SU-DHL-6 (cell line): ENCODE measurements at regions not wholly inside any gene's neighbourhood (a gene's known extent, or its start where the extent isn't known, plus 50 kb on each side); places are given as distances from the start of the nearest gene placed in this dataset.

Experiments
- H2AFZ ChIP-seq: fragments of 200-600 bp; sonication (generic); 2 replicates; pipeline ENCODE4 v1.6.1; 2014; ENCODE audit warnings: low read depth, mild to moderate bottlenecking, moderate library complexity, mixed read lengths, antibody characterized with exemption, low read length; ENCODE audit not compliant: severe bottlenecking
- H3F3A ChIP-seq: fragments of 200-600 bp; shearing (Covaris generic); 2 replicates; pipeline ENCODE4 v1.6.0; 2016; ENCODE audit warnings: antibody characterized with exemption, mild to moderate bottlenecking; ENCODE audit not compliant: insufficient read depth
- H3K27ac ChIP-seq: fragments of 200-600 bp; sonication (generic); 2 replicates; pipeline ENCODE4 v1.5.1; 2016; ENCODE audit warnings: low read depth, mild to moderate bottlenecking, low read length, moderate library complexity, mixed read lengths
- H3K27me3 ChIP-seq: fragments of 200-600 bp; sonication (generic), shearing (Covaris generic); 2 replicates; pipeline ENCODE4 v1.6.0; 2014; ENCODE audit warnings: mild to moderate bottlenecking, low read length
- H3K36me3 ChIP-seq: fragments of 200-600 bp; sonication (generic); 2 replicates; pipeline ENCODE4 v1.6.1; 2014; ENCODE audit warnings: mild to moderate bottlenecking, low read length, mixed read lengths
- H3K4me2 ChIP-seq: fragments of 300-600, 200-600 bp; shearing (Covaris generic), sonication (generic); 2 replicates; pipeline ENCODE4 v1.6.0; 2014; ENCODE audit warnings: low read length, low read depth, mild to moderate bottlenecking; ENCODE audit not compliant: poor library complexity, severe bottlenecking
- H3K4me3 ChIP-seq: fragments of 200-600 bp; sonication (generic); 2 replicates; pipeline ENCODE4 v1.5.1; 2014; ENCODE audit warnings: antibody characterized with exemption, low read length, mild to moderate bottlenecking, mixed read lengths; ENCODE audit not compliant: insufficient read depth, poor library complexity, severe bottlenecking
- H3K79me2 ChIP-seq: fragments of 200-600 bp; sonication (generic); 2 replicates; pipeline ENCODE4 v1.6.1; 2014; ENCODE audit warnings: mild to moderate bottlenecking, low read length, moderate library complexity; ENCODE audit not compliant: insufficient read depth
- H3K9ac ChIP-seq: fragments of 200-600 bp; sonication (generic); 2 replicates; pipeline ENCODE4 v1.7.0; 2014; ENCODE audit warnings: mild to moderate bottlenecking, low read length
- H3K9me2 ChIP-seq: fragments of 200-600 bp; sonication (generic); replicated peaks from 2 replicates; pipeline ENCODE4 v1.6.1; 2014; ENCODE audit warnings: low read length; ENCODE audit not compliant: insufficient read depth
- H3K9me3 ChIP-seq: fragments of 200-600 bp; sonication (generic); 2 replicates; pipeline ENCODE4 v1.6.1; 2014; ENCODE audit warnings: low read length, mixed read lengths; ENCODE audit not compliant: insufficient read depth
- H4K20me1 ChIP-seq: fragments of 200-600 bp; sonication (generic); 2 replicates; pipeline ENCODE4 v1.6.1; 2014; ENCODE audit warnings: low read depth, mild to moderate bottlenecking, antibody characterized with exemption, low read length, moderate library complexity, mixed read lengths
- CTCF ChIP-seq: fragments of 200-600 bp; sonication (generic); IDR thresholded peaks from one replicate; pipeline ENCODE4 v1.5.1; 2017; ENCODE audit warnings: antibody characterized with exemption, mild to moderate bottlenecking, low read length, moderate library complexity; ENCODE audit not compliant: insufficient read depth, poor library complexity, severe bottlenecking
- EZH2phosphoT487 ChIP-seq: fragments of 200-600 bp; sonication (generic), shearing (Covaris generic); conservative IDR thresholded peaks from 2 replicates; pipeline ENCODE4 v1.6.1; 2018; ENCODE audit warnings: mild to moderate bottlenecking, antibody characterized with exemption, low read length, moderate library complexity, mixed read lengths

GRCh38 chr14:83814896-83815295 lies 1715.0 kb upstream of the FLRT2 start:
- no peaks in the 10 kb centered on the region for H4K20me1 ChIP-seq
- H3K4me2 ChIP-seq, result no peak overlapping the region
- no peaks in the 10 kb centered on the region for H3F3A ChIP-seq
- no peak for TF ChIP-seq EZH2phosphoT487
- no peak for TF ChIP-seq CTCF
- H3K27ac ChIP-seq, result no peak overlapping the region
- no peaks in the 10 kb centered on the region for H3K79me2 ChIP-seq
- no peaks in the 10 kb centered on the region for H3K9me3 ChIP-seq
- no peaks in the 10 kb centered on the region for H3K27me3 ChIP-seq
- no peak overlapping the region for H3K4me3 ChIP-seq
- H3K9me2 ChIP-seq, result no peaks in the 10 kb centered on the region
- no peak overlapping the region for H2AFZ ChIP-seq
- no peak overlapping the region for H3K9ac ChIP-seq
- H3K36me3 ChIP-seq, result no peaks in the 10 kb centered on the region

- H3F3A ChIP-seq, result no peaks in the 10 kb centered on the region
- no peak overlapping the region for H2AFZ ChIP-seq
- no peak overlapping the region for H3K9ac ChIP-seq
- no peaks in the 10 kb centered on the region for H3K27me3 ChIP-seq
- no peaks in the 10 kb centered on the region for H3K36me3 ChIP-seq
- no peaks in the 10 kb centered on the region for H3K9me2 ChIP-seq
- H3K27ac ChIP-seq, result no peak overlapping the region
- H4K20me1 ChIP-seq, result no peaks in the 10 kb centered on the region
- H3K9me3 ChIP-seq, result no peaks in the 10 kb centered on the region
- no peak for TF ChIP-seq CTCF
- TF ChIP-seq EZH2phosphoT487, result no peak
- H3K79me2 ChIP-seq, result no peaks in the 10 kb centered on the region
- no peak overlapping the region for H3K4me3 ChIP-seq
- no peak overlapping the region for H3K4me2 ChIP-seq
Observed at GRCh38 chr14:83816761-83817160, 1713.2 kb upstream of the FLRT2 start.

GRCh38 chr14:83825843-83826242 lies 1704.1 kb upstream of the FLRT2 start:
- no peak overlapping the region for H3K9ac ChIP-seq
- H3K27me3 ChIP-seq, result no peaks in the 10 kb centered on the region
- H3K9me3 ChIP-seq, result no peaks in the 10 kb centered on the region
- H2AFZ ChIP-seq, result no peak overlapping the region
- no peak overlapping the region for H3K27ac ChIP-seq
- H3K4me3 ChIP-seq, result no peak overlapping the region
- no peak for TF ChIP-seq CTCF
- no peak for TF ChIP-seq EZH2phosphoT487
- H3K79me2 ChIP-seq, result no peaks in the 10 kb centered on the region
- H3K4me2 ChIP-seq, result no peak overlapping the region
- no peaks in the 10 kb centered on the region for H3K36me3 ChIP-seq
- H3F3A ChIP-seq, result no peaks in the 10 kb centered on the region
- H3K9me2 ChIP-seq, result no peaks in the 10 kb centered on the region
- H4K20me1 ChIP-seq, result no peaks in the 10 kb centered on the region
